ENCODE measurements at regions not wholly inside any gene's neighbourhood (a gene's known extent, or its start where the extent isn't known, plus 50 kb on each side); places are given as distances from the start of the nearest gene placed in this dataset.
A peak's percentile ranks its signal among the peaks of the same experiment; 100 is the strongest.

- TF ChIP-seq GTF3C2 (IDR thresholded peaks at IDR 0.05; ENCODE audit: borderline replicate concordance, extremely low read depth, insufficient read length), result no peak
- TF ChIP-seq NFIC (IDR thresholded peaks at IDR 0.05), result peak; percentile 76
- TF ChIP-seq ID3 (CRISPR knock-in tag; IDR thresholded peaks at IDR 0.05), result no peak
- peak; percentile 77 for TF ChIP-seq ID3 (tag; IDR thresholded peaks at IDR 0.05)
- no peak for TF ChIP-seq CBX2 (IDR thresholded peaks at IDR 0.05; ENCODE audit: insufficient read depth, low read length, poor library complexity, severe bottlenecking)
- TF ChIP-seq POLR2H (tag; IDR thresholded peaks at IDR 0.05; ENCODE audit: low read depth), result no peak
- peak; percentile 80 for TF ChIP-seq DPF2 (IDR thresholded peaks at IDR 0.05)
- no peak for TF ChIP-seq TFAM (CRISPR knock-in tag; conservative IDR thresholded peaks at IDR 0.05)
- TF ChIP-seq USF2 (CRISPR knock-in tag; IDR thresholded peaks at IDR 0.05), result no peak
- no peak for TF ChIP-seq THRAP3 (IDR thresholded peaks at IDR 0.05; ENCODE audit: borderline replicate concordance)
- peak; percentile 42; the same call in 1 of the 2 replicates for TF ChIP-seq JUND (IDR thresholded peaks at IDR 0.05; ENCODE audit: borderline replicate concordance, low read depth, low read length)
- TF ChIP-seq JUND (tag; IDR thresholded peaks at IDR 0.05; ENCODE audit: borderline replicate concordance, low read depth, low read length), result no peak
- TF ChIP-seq ELK3 (CRISPR knock-in tag; IDR thresholded peaks at IDR 0.05), result no peak
- peak; percentile 89 for TF ChIP-seq FOXM1 (IDR thresholded peaks at IDR 0.05; ENCODE audit: low read depth)
- no peak for TF ChIP-seq FOXM1 (CRISPR knock-in tag; IDR thresholded peaks at IDR 0.05; ENCODE audit: low read depth)
- TF ChIP-seq MTA2 (IDR thresholded peaks at IDR 0.05; ENCODE audit: low read depth), result peak; percentile 95
- no peak for TF ChIP-seq RUNX1 (IDR thresholded peaks at IDR 0.05; ENCODE audit: low read depth)
- TF ChIP-seq SMARCA4 (IDR thresholded peaks at IDR 0.05), result peak; percentile 81
- peak in 1 of 2 experiments; percentile 37; a peak in 1 of 4 replicates for TF ChIP-seq KDM1A (IDR thresholded peaks at IDR 0.05)
- TF ChIP-seq ZNF175 (CRISPR knock-in tag; IDR thresholded peaks at IDR 0.05; ENCODE audit: low read depth), result no peak
- TF ChIP-seq SMAD4 (CRISPR knock-in tag; conservative IDR thresholded peaks at IDR 0.05), result peak; percentile 92
- peak; percentile 31; the same call in 1 of the 2 replicates for TF ChIP-seq MYNN (IDR thresholded peaks at IDR 0.05)
- TF ChIP-seq MYNN (CRISPR knock-in tag; IDR thresholded peaks at IDR 0.05), result no peak
- no peak for TF ChIP-seq DDX20 (tag; IDR thresholded peaks at IDR 0.05; ENCODE audit: low read depth)
- no peak for TF ChIP-seq OTX1 (CRISPR knock-in tag; IDR thresholded peaks at IDR 0.05)
- no peak for TF ChIP-seq RB1 (IDR thresholded peaks at IDR 0.05; ENCODE audit: low read depth)
- TF ChIP-seq ARID1B (IDR thresholded peaks at IDR 0.05), result peak; percentile 95
These were observed 282.9 kb upstream of the LYZL1 start (continued) for GRCh38 chr10:29005988-29006387.
